HCT116 (cell line): ENCODE measurements at regions not wholly inside any gene's neighbourhood (a gene's known extent, or its start where the extent isn't known, plus 50 kb on each side); places are given as distances from the start of the nearest gene placed in this dataset.

Experiments used
- ATAC-seq: fragments of 200-7000 bp; cut with Tn5 transposase; 2 replicates; pipeline ENCODE4 v1.9.1; 2020; ENCODE audit warnings: mild to moderate bottlenecking, moderate library complexity
- BruUV-seq: library from RNA; stranded (reverse); fragments of 400-500 nt; replicated peaks from 2 replicates; lab custom pipeline; 2021; lab: Mats Ljungman, UMichigan
- CTCF ChIA-PET: fragments of 300-600 bp; sonication (Branson Sonifier 250); formaldehyde crosslinking; loops from one replicate; lab custom pipeline; 2021; ENCODE audit warnings: antibody characterized with exemption; lab: Charles Lee
- POLR2A ChIA-PET: fragments of 300-600, 350-600 bp; sonication (Branson Sonifier 250); formaldehyde crosslinking; loops from one replicate; lab custom pipeline; 2021; ENCODE audit warnings: antibody characterized with exemption; lab: Charles Lee
- RAD21 ChIA-PET, 2 experiments: fragments of 300-600 bp; sonication (Branson Sonifier 250); formaldehyde crosslinking; loops; one replicate each; lab custom pipeline; 2023; ENCODE audit warnings: low total read pairs in 2 of 2; ENCODE audit not compliant: uncharacterized antibody in 2 of 2, unreplicated experiment in 2 of 2, low non-redundant PET in 1 of 2; lab: Charles Lee
- DNase-seq: peaks from one replicate; pipeline ENCODE4 v3.0.0-alpha.2; 2010; ENCODE audit warnings: low read depth, low spot score
- H2AFZ ChIP-seq: fragments of 200-600 bp; shearing (Covaris generic), sonication (generic); 2 replicates; pipeline ENCODE4 v1.6.1; 2017; ENCODE audit warnings: low read depth, mixed run types, mixed read lengths, antibody characterized with exemption, low read length; ENCODE audit not compliant: poor library complexity, severe bottlenecking
- H3K27ac ChIP-seq: 2 replicates; pipeline ENCODE4 v1.5.1; 2012; ENCODE audit warnings: low read depth, low read length
- H3K27me3 ChIP-seq: fragments of 200-600 bp; sonication (generic); 2 replicates; pipeline ENCODE4 v1.6.1; 2016; ENCODE audit warnings: mixed run types, low read length, mixed read lengths; ENCODE audit not compliant: insufficient read depth
- H3K36me3 ChIP-seq, 2 experiments: fragments of 200-500 bp in 1 of 2; fragments of 200-600 bp in 1 of 2; sonication (Bioruptor generic) in 1 of 2; sonication (generic) in 1 of 2; 2 replicates each; pipeline versions ENCODE4 v1.5.1 to v1.6.1; 2014 to 2016; ENCODE audit warnings: low read length in 2 of 2, inconsistent platforms in 1 of 2, mixed read lengths in 1 of 2, mixed run types in 1 of 2; ENCODE audit not compliant: insufficient read depth in 2 of 2, control insufficient read depth in 1 of 2
- H3K4me1 ChIP-seq, 2 experiments: fragments of 200-600 bp in 1 of 2; sonication (generic) in 1 of 2; 2 replicates each; pipeline versions ENCODE4 v1.5.1 to v1.6.1; 2012 to 2017; ENCODE audit warnings: low read length in 2 of 2, inconsistent platforms in 1 of 2, mild to moderate bottlenecking in 1 of 2, mixed read lengths in 1 of 2, mixed run types in 1 of 2, moderate library complexity in 1 of 2; ENCODE audit not compliant: insufficient read depth in 2 of 2, control insufficient read depth in 1 of 2
- H3K4me2 ChIP-seq: fragments of 200-600 bp; sonication (generic); 2 replicates; pipeline ENCODE4 v1.6.1; 2017; ENCODE audit warnings: mixed run types, low read length, mixed read lengths
- H3K4me3 ChIP-seq, 2 experiments: fragments of 200-600 bp in 1 of 2; sonication (generic) in 1 of 2; replicated peaks in 1 of 2; 2 replicates each; pipeline ENCODE4 v1.5.1; 2011 to 2016; ENCODE audit warnings: low read length in 2 of 2, control low read depth in 1 of 2, low read depth in 1 of 2, mild to moderate bottlenecking in 1 of 2, mixed read lengths in 1 of 2, mixed run types in 1 of 2
- H3K79me2 ChIP-seq: fragments of 200-600 bp; sonication (generic); 2 replicates; pipeline ENCODE4 v1.6.1; 2017; ENCODE audit warnings: mild to moderate bottlenecking, mixed run types, low read length, moderate library complexity, mixed read lengths; ENCODE audit not compliant: insufficient read depth
- H3K9ac ChIP-seq: fragments of 200-600 bp; sonication (generic); 2 replicates; pipeline ENCODE4 v1.6.1; 2016; ENCODE audit warnings: low read length, mixed read lengths
- H3K9me2 ChIP-seq: fragments of 200-600 bp; sonication (generic), shearing (Covaris generic); 2 replicates; pipeline ENCODE4 v1.6.1; 2017; ENCODE audit warnings: mixed run types, mild to moderate bottlenecking, moderate library complexity; ENCODE audit not compliant: insufficient read depth
- H3K9me3 ChIP-seq, 2 experiments: fragments of 200-500 bp in 1 of 2; fragments of 200-600 bp in 1 of 2; sonication (Bioruptor generic) in 1 of 2; sonication (generic) in 1 of 2; 2 replicates each; pipeline ENCODE4 v1.6.1; 2014 to 2017; ENCODE audit warnings: low read length in 2 of 2, mixed read lengths in 2 of 2, inconsistent platforms in 1 of 2, low read depth in 1 of 2, mild to moderate bottlenecking in 1 of 2, mixed run types in 1 of 2, moderate library complexity in 1 of 2; ENCODE audit not compliant: control insufficient read depth in 1 of 2, insufficient read depth in 1 of 2
- H4K20me1 ChIP-seq: fragments of 200-600 bp; sonication (generic), shearing (Covaris generic); 2 replicates; pipeline ENCODE4 v1.6.1; 2017; ENCODE audit warnings: mixed run types, mild to moderate bottlenecking, moderate library complexity; ENCODE audit not compliant: insufficient read depth
- CBX3 ChIP-seq: IDR thresholded peaks from 2 replicates; pipeline ENCODE4 v1.6.1; 2012; ENCODE audit warnings: low read depth
- CEBPB ChIP-seq: IDR thresholded peaks from 2 replicates; pipeline ENCODE4 v1.6.1; 2012; ENCODE audit warnings: low read depth
- EGR1 ChIP-seq: IDR thresholded peaks from 2 replicates; pipeline ENCODE4 v1.6.1; 2012; ENCODE audit warnings: low read depth
- EZH2 ChIP-seq: fragments of 200-600 bp; sonication (generic); IDR thresholded peaks from 2 replicates; pipeline ENCODE4 v1.6.1; 2017; ENCODE audit warnings: antibody characterized with exemption, mixed run types
- EZH2phosphoT487 ChIP-seq: fragments of 200-600 bp; IDR thresholded peaks from 2 replicates; pipeline ENCODE4 v1.6.1; 2018; ENCODE audit warnings: antibody characterized with exemption, borderline replicate concordance
- FOSL1 ChIP-seq: IDR thresholded peaks from 2 replicates; pipeline ENCODE4 v1.6.1; 2012; ENCODE audit warnings: low read depth
- JUND ChIP-seq: IDR thresholded peaks from 2 replicates; pipeline ENCODE4 v1.6.1; 2012
- POLR2A ChIP-seq: IDR thresholded peaks from 2 replicates; pipeline ENCODE4 v1.7.0; 2011; ENCODE audit warnings: borderline replicate concordance; ENCODE audit not compliant: insufficient read depth, insufficient read length; ENCODE audit errors: extremely low read depth
- POLR2AphosphoS5 ChIP-seq: IDR thresholded peaks from 2 replicates; pipeline ENCODE4 v1.6.1; 2011; ENCODE audit warnings: mild to moderate bottlenecking, low read depth, low read length, moderate library complexity
- SIN3A ChIP-seq: IDR thresholded peaks from 2 replicates; pipeline ENCODE4 v1.6.1; 2012; ENCODE audit warnings: low read depth
- SP1 ChIP-seq: IDR thresholded peaks from 2 replicates; pipeline ENCODE4 v1.6.1; 2012; ENCODE audit warnings: low read depth
- SRF ChIP-seq: IDR thresholded peaks from 2 replicates; pipeline ENCODE4 v1.6.1; 2012; ENCODE audit warnings: low read depth
- TCF7L2 ChIP-seq: IDR thresholded peaks from 2 replicates; pipeline ENCODE4 v1.7.0; 2011; ENCODE audit warnings: borderline replicate concordance, inconsistent platforms; ENCODE audit not compliant: insufficient read depth, insufficient read length; ENCODE audit errors: extremely low read depth
- ZNF274 ChIP-seq: fragments of 200-500 bp; sonication (Bioruptor generic); IDR thresholded peaks from 2 replicates; pipeline ENCODE4 v1.6.1; 2014; ENCODE audit warnings: mild to moderate bottlenecking, low read depth, low read length, inconsistent platforms
- intact Hi-C: fragments of 100-400 bp; cut with micrococcal nuclease; formaldehyde crosslinking; loops from 2 replicates; pipeline ENCODE4 v1.10.0; 2022
- TF ChIP-seq, protein P1 (sequence below): IDR thresholded peaks from 2 replicates; pipeline ENCODE4 v1.6.1; 2012; ENCODE audit warnings: low read depth
- TF ChIP-seq, protein P2 (sequence below): IDR thresholded peaks from 2 replicates; pipeline ENCODE4 v1.6.1; 2012
- TF ChIP-seq, protein P3 (sequence below): IDR thresholded peaks from 2 replicates; pipeline ENCODE4 v1.6.1; 2011; ENCODE audit warnings: mild to moderate bottlenecking, low read length, moderate library complexity; ENCODE audit not compliant: insufficient replicate concordance; ENCODE audit errors: extremely low read depth

DNA sequence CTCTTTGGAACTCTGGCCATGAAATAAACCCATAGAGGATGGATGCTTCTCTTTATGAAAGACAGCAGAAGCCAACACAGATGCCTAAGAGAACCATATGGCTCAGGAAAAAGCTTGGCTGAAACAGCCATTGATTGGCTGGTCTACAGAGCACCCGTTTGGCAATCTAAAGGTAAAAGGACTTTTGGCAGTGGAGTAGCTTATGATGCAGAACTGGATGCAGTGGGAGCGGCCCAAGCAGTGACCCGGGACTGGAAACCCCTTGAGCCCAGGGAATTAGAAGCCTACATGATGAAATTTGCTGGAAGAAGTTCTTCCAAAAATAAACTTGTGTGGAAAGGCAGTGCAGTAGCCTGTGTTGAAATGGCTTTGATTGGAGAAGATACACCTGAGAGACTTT lies 360.2 kb downstream of the NR2F2 start:
- Histone ChIP-seq H3K9me3 (no peaks in the 10 kb centered on the region), H4K20me1 (no peaks in the 10 kb centered on the region; the same call in 1 of the 2 replicates), H3K9me2 (no peaks in the 10 kb centered on the region), H3K9ac (no peak overlapping the region), H3K36me3 (no peaks in the 10 kb centered on the region), H3K79me2 (no peaks in the 10 kb centered on the region), H3K4me1 (no peaks in the 10 kb centered on the region), H3K27me3 (peaks cover 25% of the 10 kb centered on the region), H3K4me3 (no peak overlapping the region), H3K4me2 (no peak overlapping the region), H3K27ac (no peak overlapping the region), H2AFZ (no peak overlapping the region)
- ChIA-PET POLR2A (no interaction called here), CTCF (no interaction called here), RAD21 (no interaction called here)
- BruUV-seq = no TSS peak
- no peak for ATAC-seq
- TF ChIP-seq SP1 (no peak), EZH2phosphoT487 (no peak), EZH2 (no peak), JUND (no peak), TCF7L2 (no peak), CEBPB (no peak), EGR1 (no peak), SIN3A (no peak), POLR2A (no peak), POLR2AphosphoS5 (no peak), CBX3 (no peak)
- DNase-seq = no peak
- intact Hi-C loops = no loop called here

DNA sequence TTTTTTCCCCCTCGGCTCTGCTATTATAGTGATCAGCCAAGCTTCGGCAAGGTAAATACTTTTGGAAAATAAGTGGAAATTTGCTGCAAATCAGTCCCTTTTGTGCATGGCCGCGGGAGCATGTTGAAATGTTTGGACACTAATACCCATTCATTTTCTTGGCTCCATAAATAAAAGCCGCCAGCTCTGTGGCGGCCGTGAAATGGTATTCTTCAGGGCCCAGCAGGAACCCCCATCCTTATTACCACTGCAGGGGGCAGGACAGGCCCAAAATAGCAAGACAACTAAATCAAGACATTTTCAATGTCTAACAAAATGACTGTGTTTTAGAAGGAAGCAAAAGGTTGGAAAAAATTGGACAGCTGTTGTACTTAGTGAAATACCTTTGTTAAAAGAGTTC lies 362.3 kb downstream of the NR2F2 start:
- H3K27me3 ChIP-seq = peaks cover 22% of the 10 kb centered on the region; the same call in 1 of the 2 replicates
- no peak overlapping the region for H3K27ac ChIP-seq
- no peak overlapping the region for H3K9ac ChIP-seq
- H3K9me2 ChIP-seq = no peaks in the 10 kb centered on the region
- H3K4me1 ChIP-seq = no peaks in the 10 kb centered on the region
- ATAC-seq = no peak
- POLR2A ChIA-PET = no interaction called here
- CTCF ChIA-PET = no interaction called here
- H3K9me3 ChIP-seq = no peaks in the 10 kb centered on the region
- no peaks in the 10 kb centered on the region for H3K36me3 ChIP-seq
- intact Hi-C loops = no loop called here
- BruUV-seq = no TSS peak
- H3K4me3 ChIP-seq = no peak overlapping the region
- RAD21 ChIA-PET = no interaction called here
- DNase-seq = no peak
- no peaks in the 10 kb centered on the region; the same call in 1 of the 2 replicates for H4K20me1 ChIP-seq
- no peak overlapping the region for H2AFZ ChIP-seq
- H3K79me2 ChIP-seq = no peaks in the 10 kb centered on the region
- no peak overlapping the region for H3K4me2 ChIP-seq
- TF ChIP-seq, protein P1, sequence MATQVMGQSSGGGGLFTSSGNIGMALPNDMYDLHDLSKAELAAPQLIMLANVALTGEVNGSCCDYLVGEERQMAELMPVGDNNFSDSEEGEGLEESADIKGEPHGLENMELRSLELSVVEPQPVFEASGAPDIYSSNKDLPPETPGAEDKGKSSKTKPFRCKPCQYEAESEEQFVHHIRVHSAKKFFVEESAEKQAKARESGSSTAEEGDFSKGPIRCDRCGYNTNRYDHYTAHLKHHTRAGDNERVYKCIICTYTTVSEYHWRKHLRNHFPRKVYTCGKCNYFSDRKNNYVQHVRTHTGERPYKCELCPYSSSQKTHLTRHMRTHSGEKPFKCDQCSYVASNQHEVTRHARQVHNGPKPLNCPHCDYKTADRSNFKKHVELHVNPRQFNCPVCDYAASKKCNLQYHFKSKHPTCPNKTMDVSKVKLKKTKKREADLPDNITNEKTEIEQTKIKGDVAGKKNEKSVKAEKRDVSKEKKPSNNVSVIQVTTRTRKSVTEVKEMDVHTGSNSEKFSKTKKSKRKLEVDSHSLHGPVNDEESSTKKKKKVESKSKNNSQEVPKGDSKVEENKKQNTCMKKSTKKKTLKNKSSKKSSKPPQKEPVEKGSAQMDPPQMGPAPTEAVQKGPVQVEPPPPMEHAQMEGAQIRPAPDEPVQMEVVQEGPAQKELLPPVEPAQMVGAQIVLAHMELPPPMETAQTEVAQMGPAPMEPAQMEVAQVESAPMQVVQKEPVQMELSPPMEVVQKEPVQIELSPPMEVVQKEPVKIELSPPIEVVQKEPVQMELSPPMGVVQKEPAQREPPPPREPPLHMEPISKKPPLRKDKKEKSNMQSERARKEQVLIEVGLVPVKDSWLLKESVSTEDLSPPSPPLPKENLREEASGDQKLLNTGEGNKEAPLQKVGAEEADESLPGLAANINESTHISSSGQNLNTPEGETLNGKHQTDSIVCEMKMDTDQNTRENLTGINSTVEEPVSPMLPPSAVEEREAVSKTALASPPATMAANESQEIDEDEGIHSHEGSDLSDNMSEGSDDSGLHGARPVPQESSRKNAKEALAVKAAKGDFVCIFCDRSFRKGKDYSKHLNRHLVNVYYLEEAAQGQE = no peak
- no peak for TF ChIP-seq SIN3A
- no peak for TF ChIP-seq EGR1
- no peak for TF ChIP-seq FOSL1
- TF ChIP-seq EZH2phosphoT487 = no peak
- TF ChIP-seq SP1 = no peak
- no peak for TF ChIP-seq POLR2AphosphoS5
- no peak for TF ChIP-seq SRF
- TF ChIP-seq, protein P2, sequence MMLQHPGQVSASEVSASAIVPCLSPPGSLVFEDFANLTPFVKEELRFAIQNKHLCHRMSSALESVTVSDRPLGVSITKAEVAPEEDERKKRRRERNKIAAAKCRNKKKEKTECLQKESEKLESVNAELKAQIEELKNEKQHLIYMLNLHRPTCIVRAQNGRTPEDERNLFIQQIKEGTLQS = no peak
- TF ChIP-seq POLR2A = no peak
- TF ChIP-seq EZH2 = no peak
- TF ChIP-seq, protein P3, sequence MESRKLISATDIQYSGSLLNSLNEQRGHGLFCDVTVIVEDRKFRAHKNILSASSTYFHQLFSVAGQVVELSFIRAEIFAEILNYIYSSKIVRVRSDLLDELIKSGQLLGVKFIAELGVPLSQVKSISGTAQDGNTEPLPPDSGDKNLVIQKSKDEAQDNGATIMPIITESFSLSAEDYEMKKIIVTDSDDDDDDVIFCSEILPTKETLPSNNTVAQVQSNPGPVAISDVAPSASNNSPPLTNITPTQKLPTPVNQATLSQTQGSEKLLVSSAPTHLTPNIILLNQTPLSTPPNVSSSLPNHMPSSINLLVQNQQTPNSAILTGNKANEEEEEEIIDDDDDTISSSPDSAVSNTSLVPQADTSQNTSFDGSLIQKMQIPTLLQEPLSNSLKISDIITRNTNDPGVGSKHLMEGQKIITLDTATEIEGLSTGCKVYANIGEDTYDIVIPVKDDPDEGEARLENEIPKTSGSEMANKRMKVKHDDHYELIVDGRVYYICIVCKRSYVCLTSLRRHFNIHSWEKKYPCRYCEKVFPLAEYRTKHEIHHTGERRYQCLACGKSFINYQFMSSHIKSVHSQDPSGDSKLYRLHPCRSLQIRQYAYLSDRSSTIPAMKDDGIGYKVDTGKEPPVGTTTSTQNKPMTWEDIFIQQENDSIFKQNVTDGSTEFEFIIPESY = no peak
- TF ChIP-seq JUND = no peak
- TF ChIP-seq ZNF274 = no peak
